Activated T-cell treated with anti-CD3 and anti-CD28 coated beads, Interleukin-2, amount 50 U/mL, for 24 hours (primary cell): ENCODE measurements at regions not wholly inside any gene's neighbourhood (a gene's known extent, or its start where the extent isn't known, plus 50 kb on each side); places are given as distances from the start of the nearest gene placed in this dataset.

Experiments
- DNase-seq: peaks from one replicate; pipeline ENCODE4 v3.0.0-alpha.2; 2020
- H3K27ac Mint-ChIP-seq: 2 replicates; pipeline ENCODE4 v1.8.0; 2020; ENCODE audit warnings: mild to moderate bottlenecking, mixed read lengths
- H3K27me3 Mint-ChIP-seq: 2 replicates; pipeline ENCODE4 v1.8.0; 2020; ENCODE audit warnings: mixed read lengths
- H3K36me3 Mint-ChIP-seq: 2 replicates; pipeline ENCODE4 v1.8.0; 2020; ENCODE audit warnings: low read depth, mixed read lengths
- H3K4me1 Mint-ChIP-seq: 2 replicates; pipeline ENCODE4 v1.8.0; 2020; ENCODE audit warnings: low read depth, mixed read lengths
- H3K4me3 Mint-ChIP-seq: 2 replicates; pipeline ENCODE4 v1.8.0; 2020; ENCODE audit warnings: mild to moderate bottlenecking, moderate library complexity, mixed read lengths
- H3K9me3 Mint-ChIP-seq: 2 replicates; pipeline ENCODE4 v1.8.0; 2020; ENCODE audit warnings: mixed read lengths

DNA sequence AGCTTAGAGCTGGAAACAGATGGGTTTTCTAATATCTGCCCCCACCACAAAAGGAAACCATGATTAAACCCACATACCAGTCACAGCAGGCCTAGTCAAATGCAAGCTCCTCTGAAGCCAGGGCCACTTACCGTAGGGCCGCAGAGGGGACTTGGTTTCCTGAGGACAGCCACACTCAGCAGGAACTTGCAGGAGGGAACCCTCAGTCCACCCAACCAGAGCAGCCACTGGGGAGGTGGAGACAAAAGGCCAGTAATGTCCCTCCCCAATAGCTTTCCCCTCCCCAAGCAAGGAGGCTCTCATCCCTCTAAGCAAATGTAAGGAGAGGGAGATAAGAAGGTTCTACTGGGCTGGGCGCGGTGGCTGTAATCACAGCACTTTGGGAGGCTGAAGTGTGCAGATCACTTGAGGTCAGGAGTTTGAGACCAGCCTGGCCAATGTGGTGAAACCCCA, 384.4 kb upstream of the JARID2 start:
- DNase-seq, result peak; percentile 45
- Mint-ChIP-seq H3K4me1 (peaks cover 65% of the 10 kb centered on the region), H3K9me3 (no peaks in the 10 kb centered on the region), H3K27me3 (no peaks in the 10 kb centered on the region), H3K4me3 (peak overlapping the region; percentile 42), H3K36me3 (peaks cover 8% of the 10 kb centered on the region), H3K27ac (peak overlapping the region; percentile 81)

DNA sequence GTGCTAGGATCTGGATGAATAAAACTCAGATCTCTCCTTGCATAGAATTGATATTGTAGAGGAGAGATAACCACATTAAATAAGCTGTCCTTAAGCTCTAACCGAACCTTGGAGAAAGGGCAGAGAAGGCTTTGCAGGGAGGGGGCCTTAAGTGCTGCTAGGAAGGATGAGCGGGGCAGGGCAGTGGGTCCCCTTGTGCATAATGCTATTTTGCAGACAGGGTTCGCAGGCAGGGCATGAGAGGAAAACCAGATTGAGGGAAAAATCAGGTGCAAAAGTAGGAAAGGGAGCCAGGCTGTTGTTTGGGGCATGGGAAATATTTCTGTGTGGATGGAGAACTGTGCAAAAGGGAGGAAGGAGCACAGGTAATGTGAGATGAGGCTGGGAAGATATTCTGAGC, 383.0 kb upstream of the JARID2 start:
- DNase-seq, result no peak
- peaks cover 59% of the 10 kb centered on the region for H3K4me1 Mint-ChIP-seq
- no peaks in the 10 kb centered on the region for H3K9me3 Mint-ChIP-seq
- H3K27me3 Mint-ChIP-seq, result no peaks in the 10 kb centered on the region
- H3K27ac Mint-ChIP-seq, result no peak overlapping the region
- no peak overlapping the region for H3K4me3 Mint-ChIP-seq
- no peaks in the 10 kb centered on the region for H3K36me3 Mint-ChIP-seq

DNA sequence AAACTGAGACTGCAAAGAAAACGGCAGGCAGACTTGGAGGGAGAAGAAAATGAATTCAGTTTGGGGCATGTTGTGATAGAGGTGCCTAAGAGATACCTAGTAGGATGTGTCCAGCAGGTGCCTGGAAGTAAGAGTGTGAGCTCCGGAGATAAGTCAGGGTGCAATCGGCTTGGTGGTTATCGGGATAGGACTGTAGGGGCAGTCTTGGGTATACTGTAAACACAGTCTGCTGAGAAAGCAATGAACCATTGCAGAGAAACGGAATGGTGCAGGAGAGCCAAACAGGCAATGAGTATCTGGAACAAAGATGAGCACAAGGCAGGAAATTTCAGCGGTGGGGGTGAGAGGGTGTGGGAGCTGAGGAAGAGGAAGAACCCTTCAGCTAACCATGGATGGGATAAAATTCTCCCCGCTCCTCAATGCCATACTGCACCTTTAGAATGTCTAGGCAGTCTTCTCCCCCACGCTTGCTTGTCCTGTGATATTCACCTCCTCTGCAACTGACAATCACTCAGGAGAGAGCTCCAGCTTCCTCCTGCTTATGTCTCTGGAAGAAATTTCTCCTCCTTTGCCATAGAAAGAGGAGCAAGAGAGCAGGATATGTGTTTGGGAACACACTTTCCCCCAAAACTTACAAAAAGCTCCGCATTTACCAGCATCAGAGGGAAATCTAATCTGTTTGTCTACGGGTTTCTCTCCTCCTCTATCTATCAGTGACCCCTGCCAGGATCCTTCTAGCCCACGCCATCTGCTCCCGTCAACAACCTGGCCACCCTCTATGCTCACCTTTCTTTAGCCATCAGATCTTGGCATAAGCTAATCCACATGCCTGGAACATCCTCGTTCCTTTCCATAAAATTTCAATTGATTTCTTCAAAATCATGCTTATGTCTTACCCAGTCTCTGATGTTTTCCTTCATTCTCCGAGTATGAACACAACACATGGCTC, 381.7 kb upstream of the JARID2 start:
- H3K4me3 Mint-ChIP-seq, result no peak overlapping the region
- H3K4me1 Mint-ChIP-seq, result peaks cover 47% of the 10 kb centered on the region
- no peaks in the 10 kb centered on the region for H3K27me3 Mint-ChIP-seq
- peak overlapping the region; percentile 15 for H3K27ac Mint-ChIP-seq
- H3K9me3 Mint-ChIP-seq, result no peaks in the 10 kb centered on the region
- DNase-seq, result no peak
- no peaks in the 10 kb centered on the region for H3K36me3 Mint-ChIP-seq

DNA sequence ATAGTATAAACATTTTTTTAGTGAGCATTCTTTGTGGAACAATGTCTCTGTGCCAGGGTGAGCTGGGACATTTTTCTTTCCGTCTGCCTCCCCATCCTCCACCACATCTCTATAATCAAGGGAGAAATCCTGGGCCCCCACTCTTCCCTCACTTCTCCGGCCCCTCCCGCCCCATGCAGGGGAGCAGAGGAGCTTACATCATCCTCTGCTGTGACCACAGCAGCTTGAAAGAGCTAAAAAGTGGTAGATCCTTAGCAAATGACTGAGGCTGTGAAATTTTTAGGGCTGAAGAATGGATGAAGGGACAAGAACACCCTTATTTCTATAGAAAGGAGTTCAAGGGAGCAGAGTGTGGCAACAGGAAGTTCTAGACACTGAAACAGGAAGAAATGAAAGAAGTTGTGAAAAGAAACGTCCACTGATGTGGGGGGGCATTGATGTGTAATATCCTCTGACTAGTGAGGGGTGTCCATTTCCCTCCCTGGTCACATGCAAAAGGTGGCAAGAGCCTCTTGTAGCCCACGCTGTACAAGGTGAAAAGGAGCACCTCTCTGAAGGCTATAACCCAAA, 380.3 kb upstream of the JARID2 start:
- no peaks in the 10 kb centered on the region for H3K27me3 Mint-ChIP-seq
- no peaks in the 10 kb centered on the region for H3K9me3 Mint-ChIP-seq
- H3K4me1 Mint-ChIP-seq, result peaks cover 40% of the 10 kb centered on the region
- H3K4me3 Mint-ChIP-seq, result no peak overlapping the region
- peak overlapping the region; percentile 59 for H3K27ac Mint-ChIP-seq
- H3K36me3 Mint-ChIP-seq, result no peaks in the 10 kb centered on the region
- no peak for DNase-seq

DNA sequence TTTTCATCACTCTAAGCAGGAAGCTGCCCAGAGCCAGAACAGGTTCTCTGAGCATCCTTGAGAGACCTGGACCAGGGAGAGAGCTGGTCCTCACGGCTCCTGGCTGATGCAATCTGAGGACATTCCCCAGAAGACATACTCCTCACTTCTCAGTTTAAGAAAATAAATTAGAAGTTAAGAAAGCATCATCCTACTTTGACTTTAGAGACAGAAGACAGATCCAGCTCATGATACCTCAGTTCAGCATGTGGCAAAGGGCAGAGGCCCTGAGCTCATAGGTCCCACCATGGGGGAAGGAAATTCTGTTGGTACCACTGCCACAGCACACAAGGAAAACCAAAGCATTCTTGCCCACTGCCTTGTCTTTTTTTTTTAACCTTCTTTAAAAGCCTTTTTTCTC, 378.1 kb upstream of the JARID2 start:
- Mint-ChIP-seq H3K9me3 (no peaks in the 10 kb centered on the region), H3K36me3 (no peaks in the 10 kb centered on the region), H3K4me1 (peaks cover 47% of the 10 kb centered on the region), H3K4me3 (no peak overlapping the region), H3K27ac (no peak overlapping the region), H3K27me3 (no peaks in the 10 kb centered on the region)
- no peak for DNase-seq

DNA sequence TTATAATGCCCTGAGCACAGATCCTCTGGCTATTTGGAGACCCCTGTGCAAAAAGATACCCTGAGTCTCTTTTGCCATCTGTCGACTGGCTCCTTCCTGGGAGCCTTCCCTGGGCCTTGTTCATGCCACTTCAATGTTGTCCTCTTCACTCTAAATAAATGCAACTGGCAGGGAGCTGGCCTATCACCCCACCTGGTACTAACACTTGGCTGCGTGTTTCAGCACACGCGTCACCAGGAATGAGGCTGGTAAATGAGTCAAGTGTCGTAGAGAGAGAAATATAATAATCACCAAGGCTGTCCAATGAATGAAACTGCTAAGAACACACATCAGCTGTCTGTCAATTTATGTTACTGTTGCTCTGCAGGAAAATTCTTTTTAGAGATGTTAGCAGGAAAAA, 374.6 kb upstream of the JARID2 start:
- Mint-ChIP-seq H3K27me3 (no peaks in the 10 kb centered on the region), H3K36me3 (no peaks in the 10 kb centered on the region), H3K27ac (no peak overlapping the region), H3K4me1 (peaks cover 64% of the 10 kb centered on the region), H3K4me3 (no peak overlapping the region), H3K9me3 (no peaks in the 10 kb centered on the region)
- no peak for DNase-seq

DNA sequence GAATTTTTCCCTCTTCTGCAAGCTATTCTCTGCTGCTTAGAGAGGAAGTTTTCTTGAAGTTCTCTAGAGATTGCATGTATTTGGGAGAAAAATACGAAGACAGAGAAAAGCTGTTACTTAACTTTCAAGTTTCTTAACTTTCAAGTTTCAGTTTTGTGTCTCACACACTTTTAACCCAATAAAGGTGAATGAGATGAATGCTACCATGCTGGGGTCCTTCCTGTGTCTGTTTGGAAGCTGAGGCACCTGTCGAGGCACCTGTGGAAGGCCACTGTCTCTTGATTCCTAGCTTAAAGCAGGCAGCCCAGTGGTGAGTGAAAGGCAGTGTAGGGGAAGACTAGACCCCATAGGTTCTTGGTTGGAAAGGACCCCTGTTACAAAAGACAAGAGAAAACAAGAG, 372.8 kb upstream of the JARID2 start:
- peak overlapping the region; percentile 12 for H3K4me3 Mint-ChIP-seq

DNA sequence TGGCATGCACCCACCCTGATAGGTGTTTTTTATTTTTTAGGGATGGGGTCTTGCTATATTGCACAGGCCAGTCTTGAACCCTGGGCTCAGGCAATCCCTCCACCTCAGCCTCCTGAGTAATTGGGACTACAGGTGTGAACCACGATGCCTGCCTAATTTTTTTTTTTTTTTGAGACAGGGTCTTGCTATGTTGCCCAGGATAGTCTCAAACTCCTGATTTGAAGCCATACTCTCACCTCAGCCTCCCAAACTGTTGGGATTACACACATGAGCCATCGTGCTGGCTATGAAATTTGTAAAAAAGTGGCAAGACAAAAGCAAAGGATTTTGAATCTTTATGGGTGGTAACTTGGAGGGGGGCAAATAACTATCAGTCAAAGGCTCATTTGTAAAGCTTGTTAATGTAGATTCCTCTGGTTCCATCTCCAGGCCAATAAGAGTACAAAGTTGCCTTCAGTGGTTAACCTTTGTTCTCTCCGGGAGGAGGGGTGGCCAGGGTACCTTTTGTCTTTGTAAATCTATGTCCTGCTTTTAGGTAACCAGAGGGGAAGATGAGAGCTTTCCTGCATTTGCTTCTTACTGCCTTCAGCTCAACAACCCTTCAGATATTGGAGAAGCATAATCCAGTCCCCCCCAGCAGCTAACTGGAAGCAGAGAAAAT, 372.0 kb upstream of the JARID2 start:
- peak overlapping the region; percentile 100 for H3K27ac Mint-ChIP-seq
- no peaks in the 10 kb centered on the region for H3K27me3 Mint-ChIP-seq
- H3K4me1 Mint-ChIP-seq, result peaks cover 85% of the 10 kb centered on the region
- DNase-seq, result no peak
- H3K4me3 Mint-ChIP-seq, result no peak overlapping the region
- H3K36me3 Mint-ChIP-seq, result peaks cover 2% of the 10 kb centered on the region
- no peaks in the 10 kb centered on the region for H3K9me3 Mint-ChIP-seq

More for the DNA sequence above, 372.8 kb upstream of the JARID2 start:
- Mint-ChIP-seq H3K27ac (peak overlapping the region; percentile 100), H3K9me3 (no peaks in the 10 kb centered on the region), H3K27me3 (no peaks in the 10 kb centered on the region), H3K36me3 (peaks cover 2% of the 10 kb centered on the region), H3K4me1 (peaks cover 77% of the 10 kb centered on the region)
- DNase-seq, result peak; percentile 43

DNA sequence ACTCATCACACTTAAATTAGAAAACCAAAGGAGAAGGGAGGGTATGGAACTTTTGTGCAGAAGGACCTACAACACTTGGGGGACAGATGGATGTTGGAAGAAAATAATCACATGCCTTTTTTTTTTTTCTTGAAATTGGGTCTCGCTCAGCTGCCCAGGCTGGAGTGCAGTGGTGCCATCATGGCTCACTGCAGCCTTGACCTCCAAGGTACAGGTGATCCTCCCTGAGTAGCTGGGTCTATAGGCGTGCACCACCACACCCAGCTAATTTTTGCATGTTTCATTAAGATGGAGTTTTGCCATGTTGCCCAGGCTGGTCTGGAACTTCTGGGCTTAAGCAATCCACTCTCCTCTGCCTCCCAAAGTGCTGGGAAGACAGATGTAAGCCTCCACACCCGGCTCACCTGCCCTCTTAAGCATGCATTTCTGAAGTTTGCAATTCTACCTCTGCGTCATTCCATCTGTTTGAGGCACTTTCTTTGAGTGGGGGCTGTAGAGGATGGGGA, 370.8 kb upstream of the JARID2 start:
- Mint-ChIP-seq H3K27ac (peak overlapping the region; percentile 100), H3K4me1 (peaks cover 90% of the 10 kb centered on the region), H3K36me3 (peaks cover 2% of the 10 kb centered on the region), H3K4me3 (peak overlapping the region; percentile 47), H3K27me3 (no peaks in the 10 kb centered on the region), H3K9me3 (no peaks in the 10 kb centered on the region)
- DNase-seq, result peak; percentile 52

DNA sequence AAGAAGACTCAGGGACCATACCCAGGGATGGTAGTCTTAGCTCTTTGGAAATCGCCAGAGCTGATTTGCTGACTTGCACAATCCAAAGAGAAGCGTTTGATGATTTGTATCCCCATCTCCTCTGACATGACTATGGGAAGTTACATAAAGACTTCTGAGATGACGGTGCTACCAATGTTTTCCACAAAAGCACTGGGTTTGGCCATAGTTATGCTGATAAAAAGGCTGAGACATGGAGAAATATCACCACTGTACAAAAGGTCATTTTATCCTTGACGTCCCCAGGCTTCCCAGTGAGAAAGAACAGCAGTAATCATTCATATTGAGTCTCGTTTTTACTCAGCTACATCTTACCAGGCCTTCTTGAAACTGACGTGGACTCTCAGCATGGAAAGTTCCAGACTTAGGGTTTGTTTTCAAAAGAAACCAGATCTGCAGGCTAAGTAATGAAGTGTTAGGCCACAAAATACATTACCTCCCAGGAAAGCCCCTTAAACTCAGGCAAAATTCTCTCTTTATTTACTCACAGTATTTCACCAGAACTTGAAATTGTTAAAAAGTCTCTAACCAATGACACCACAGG, 370.3 kb upstream of the JARID2 start:
- no peak for DNase-seq
- H3K4me3 Mint-ChIP-seq, result peak overlapping the region; percentile 65
- no peaks in the 10 kb centered on the region for H3K27me3 Mint-ChIP-seq
- H3K9me3 Mint-ChIP-seq, result no peaks in the 10 kb centered on the region
- peaks cover 2% of the 10 kb centered on the region for H3K36me3 Mint-ChIP-seq
- peak overlapping the region; percentile 100 for H3K27ac Mint-ChIP-seq
- peaks cover 92% of the 10 kb centered on the region for H3K4me1 Mint-ChIP-seq

DNA sequence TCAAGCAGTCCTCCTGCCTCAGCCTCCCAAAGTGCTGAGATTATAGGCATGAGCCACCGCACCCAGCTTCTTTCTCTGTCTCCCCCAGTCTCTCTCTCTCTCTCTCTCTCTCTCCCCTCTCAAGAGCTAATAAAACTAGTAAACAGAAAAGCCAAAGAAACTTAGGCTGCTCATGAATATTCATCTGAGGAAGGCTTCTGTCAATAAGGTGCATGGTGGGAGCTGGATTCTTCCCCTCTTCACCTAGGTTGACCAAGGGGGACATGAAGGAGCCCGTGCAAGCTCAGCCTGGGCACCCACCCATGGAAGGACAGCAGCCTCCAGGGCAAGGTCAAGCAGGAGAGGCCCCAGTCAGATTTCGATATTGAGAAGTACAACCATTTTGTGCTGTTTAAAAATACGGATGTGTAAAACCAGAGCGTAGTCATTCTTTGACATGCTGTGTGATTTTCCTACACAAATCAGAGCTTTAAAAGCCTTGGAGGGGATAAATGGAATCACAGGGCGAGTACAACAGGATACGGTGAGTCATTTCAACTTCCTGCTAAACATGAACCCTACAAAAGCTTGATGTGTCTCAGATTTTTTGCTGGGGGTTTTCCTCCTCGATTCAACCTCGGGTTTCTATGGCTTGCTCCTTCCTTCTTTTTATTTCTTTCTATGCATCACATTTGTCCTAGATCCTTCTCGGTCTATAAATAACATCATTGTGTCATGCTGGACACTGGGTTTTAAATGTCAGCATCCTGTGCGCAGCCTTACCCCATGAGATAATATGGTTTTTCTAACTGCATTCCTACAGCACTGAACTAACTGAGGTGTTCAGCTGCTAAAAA, 368.9 kb upstream of the JARID2 start:
- H3K4me3 Mint-ChIP-seq, result peak overlapping the region; percentile 65

DNA sequence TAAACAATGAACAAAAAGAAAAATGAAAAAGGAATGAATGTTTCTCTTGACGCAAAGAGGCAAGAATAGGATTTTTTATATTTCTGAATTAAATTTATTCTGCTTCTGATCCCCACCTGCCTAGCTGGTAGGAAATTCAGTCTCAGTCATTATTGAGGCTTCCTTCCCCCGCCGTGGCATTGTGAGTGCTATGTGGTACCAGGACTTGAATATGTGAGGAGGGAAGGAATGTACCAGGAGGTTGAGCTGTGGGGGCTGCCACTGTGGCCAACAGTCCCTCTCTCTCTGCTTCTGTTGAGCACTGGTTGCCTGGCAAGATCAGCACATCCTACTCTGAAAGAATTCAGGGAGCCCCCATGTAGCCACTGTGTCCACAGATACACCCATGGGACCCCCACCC, 368.1 kb upstream of the JARID2 start:
- Mint-ChIP-seq H3K27ac (peak overlapping the region; percentile 100), H3K9me3 (no peaks in the 10 kb centered on the region), H3K36me3 (peaks cover 2% of the 10 kb centered on the region), H3K27me3 (no peaks in the 10 kb centered on the region), H3K4me1 (peaks cover 74% of the 10 kb centered on the region), H3K4me3 (peak overlapping the region; percentile 65)
- no peak for DNase-seq

More for the DNA sequence above, 368.9 kb upstream of the JARID2 start:
- Mint-ChIP-seq H3K27me3 (no peaks in the 10 kb centered on the region), H3K4me1 (peaks cover 81% of the 10 kb centered on the region), H3K36me3 (peaks cover 2% of the 10 kb centered on the region), H3K27ac (peak overlapping the region; percentile 100), H3K9me3 (no peaks in the 10 kb centered on the region)
- peak; percentile 60 for DNase-seq

DNA sequence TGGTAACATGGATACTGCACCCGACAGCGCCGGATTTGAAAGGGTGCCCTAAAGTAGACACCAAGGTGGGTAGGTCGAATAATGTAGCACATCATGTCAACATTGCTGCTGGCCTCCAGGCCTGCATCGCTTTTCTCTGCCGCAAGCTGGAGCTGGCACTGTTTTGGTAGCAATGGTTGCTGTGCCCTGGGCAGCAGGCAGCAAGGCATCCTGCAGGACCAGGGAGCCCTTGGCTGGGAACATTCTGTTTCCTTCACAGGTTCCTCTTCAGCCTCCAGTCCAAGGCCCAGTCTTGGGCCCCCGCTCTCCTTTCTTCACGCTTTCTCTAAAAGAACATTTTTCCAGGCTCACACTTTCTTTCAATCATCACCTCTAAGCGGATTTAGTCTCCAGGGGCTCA, 365.8 kb upstream of the JARID2 start:
- no peaks in the 10 kb centered on the region for H3K9me3 Mint-ChIP-seq
- H3K27me3 Mint-ChIP-seq, result no peaks in the 10 kb centered on the region
- no peak for DNase-seq
- peak overlapping the region; percentile 34 for H3K27ac Mint-ChIP-seq
- peaks cover 52% of the 10 kb centered on the region for H3K4me1 Mint-ChIP-seq
- peaks cover 2% of the 10 kb centered on the region for H3K36me3 Mint-ChIP-seq
- no peak overlapping the region for H3K4me3 Mint-ChIP-seq
